Adrenal gland (tissue), 5 donors: ENCODE measurements at regions not wholly inside any gene's neighbourhood (a gene's known extent, or its start where the extent isn't known, plus 50 kb on each side); places are given as distances from the start of the nearest gene placed in this dataset.

Experiments
- POLR2A ChIP-seq, 2 donors: fragments of 450-650 bp; IDR thresholded peaks; one replicate each; pipeline ENCODE4 v1.6.1; 2017; ENCODE audit warnings: antibody characterized with exemption in 2 of 2, mild to moderate bottlenecking in 2 of 2, moderate library complexity in 1 of 2
- TF ChIP-seq, protein P1 (sequence below), 6 experiments: fragments of 450-650 bp in 4 of 6; fragments of 200-600 bp in 2 of 6; sonication (generic) in 1 of 6; IDR thresholded peaks; 1 replicate in 5 of 6; 2 replicates in 1 of 6; pipeline versions ENCODE4 v1.5.1 to v1.8.0; 2016 to 2021; ENCODE audit warnings: antibody characterized with exemption in 6 of 6, mild to moderate bottlenecking in 2 of 6, moderate library complexity in 1 of 6
- donor health status: DM: no; HTN: no; CAD: no.

DNA sequence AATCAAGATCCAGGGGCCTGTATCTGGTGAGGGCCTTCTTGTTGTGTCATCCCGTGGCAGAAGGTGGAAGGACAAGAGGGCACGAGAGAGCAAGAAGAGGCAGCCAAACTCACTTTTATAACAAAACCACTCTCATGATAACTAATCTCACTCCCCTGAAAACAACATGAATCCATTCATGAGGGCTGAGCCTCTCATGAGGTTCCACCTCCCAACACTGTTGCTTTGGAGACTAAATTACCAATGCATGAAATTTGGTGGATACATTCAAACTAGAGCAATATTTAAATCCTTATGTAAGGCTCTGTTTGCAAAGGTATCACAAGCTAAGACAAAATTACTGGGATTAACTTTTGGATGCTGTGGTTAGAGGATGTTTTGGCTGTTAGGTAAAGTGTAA lies 470.1 kb upstream of the NOVA1 start:
- TF ChIP-seq, protein P1, sequence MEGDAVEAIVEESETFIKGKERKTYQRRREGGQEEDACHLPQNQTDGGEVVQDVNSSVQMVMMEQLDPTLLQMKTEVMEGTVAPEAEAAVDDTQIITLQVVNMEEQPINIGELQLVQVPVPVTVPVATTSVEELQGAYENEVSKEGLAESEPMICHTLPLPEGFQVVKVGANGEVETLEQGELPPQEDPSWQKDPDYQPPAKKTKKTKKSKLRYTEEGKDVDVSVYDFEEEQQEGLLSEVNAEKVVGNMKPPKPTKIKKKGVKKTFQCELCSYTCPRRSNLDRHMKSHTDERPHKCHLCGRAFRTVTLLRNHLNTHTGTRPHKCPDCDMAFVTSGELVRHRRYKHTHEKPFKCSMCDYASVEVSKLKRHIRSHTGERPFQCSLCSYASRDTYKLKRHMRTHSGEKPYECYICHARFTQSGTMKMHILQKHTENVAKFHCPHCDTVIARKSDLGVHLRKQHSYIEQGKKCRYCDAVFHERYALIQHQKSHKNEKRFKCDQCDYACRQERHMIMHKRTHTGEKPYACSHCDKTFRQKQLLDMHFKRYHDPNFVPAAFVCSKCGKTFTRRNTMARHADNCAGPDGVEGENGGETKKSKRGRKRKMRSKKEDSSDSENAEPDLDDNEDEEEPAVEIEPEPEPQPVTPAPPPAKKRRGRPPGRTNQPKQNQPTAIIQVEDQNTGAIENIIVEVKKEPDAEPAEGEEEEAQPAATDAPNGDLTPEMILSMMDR (IDR thresholded peaks at IDR 0.05): no peak
- TF ChIP-seq POLR2A (IDR thresholded peaks at IDR 0.05): no peak
